ENCODE measurements at regions not wholly inside any gene's neighbourhood (a gene's known extent, or its start where the extent isn't known, plus 50 kb on each side); places are given as distances from the start of the nearest gene placed in this dataset.

- TF ChIP-seq CTCF (IDR thresholded peaks at IDR 0.05) = no peak
- no peak for TF ChIP-seq POLR2A (IDR thresholded peaks at IDR 0.05)
- peak in 1 of 4 donors; percentile 16 for TF ChIP-seq POLR2AphosphoS5 (IDR thresholded peaks at IDR 0.05)
Measured at GRCh38 chr10:3908183-3908582, 123.2 kb upstream of the KLF6 start.

Data from sigmoid colon (tissue), 4 donors.